GM23338 (cell line): ENCODE measurements at regions not wholly inside any gene's neighbourhood (a gene's known extent, or its start where the extent isn't known, plus 50 kb on each side); places are given as distances from the start of the nearest gene placed in this dataset. TPM values are rescaled to one million over a fixed set of nuclear protein-coding genes. Genes with fewer than 3 reads are reported as not detected.

ENCODE experiments used
- ATAC-seq: fragments of 200-7000 bp; cut with Tn5 transposase; 3 replicates; pipeline ENCODE4 v1.9.1; 2020
- DNase-seq: peaks from one replicate; pipeline ENCODE4 v3.0.0-alpha.2; 2015; ENCODE audit warnings: low spot score
- H2AFZ ChIP-seq: fragments of 200-600 bp; sonication (generic); 2 replicates; pipeline ENCODE4 v1.8.0; 2016; ENCODE audit warnings: antibody characterized with exemption, mild to moderate bottlenecking, moderate library complexity
- H3F3A ChIP-seq: fragments of 200-600 bp; sonication (generic); replicated peaks from 2 replicates; pipeline ENCODE4 v1.8.0; 2017; ENCODE audit warnings: antibody characterized with exemption, mixed run types, low read depth
- H3K27ac ChIP-seq: fragments of 200-600 bp; sonication (generic); 2 replicates; pipeline ENCODE4 v1.6.1; 2016; ENCODE audit warnings: low read depth
- H3K27me3 ChIP-seq: fragments of 200-600 bp; sonication (generic); 2 replicates; pipeline ENCODE4 v1.8.0; 2016; ENCODE audit warnings: mild to moderate bottlenecking, mixed run types, moderate library complexity; ENCODE audit not compliant: insufficient read depth
- H3K36me3 ChIP-seq: fragments of 200-600 bp; sonication (generic); 2 replicates; pipeline ENCODE4 v1.8.0; 2016; ENCODE audit warnings: mild to moderate bottlenecking; ENCODE audit not compliant: insufficient read depth
- H3K4me1 ChIP-seq: fragments of 200-600 bp; sonication (generic); 2 replicates; pipeline ENCODE4 v1.8.0; 2016; ENCODE audit warnings: mild to moderate bottlenecking, moderate library complexity; ENCODE audit not compliant: insufficient read depth
- H3K4me2 ChIP-seq: fragments of 200-600 bp; sonication (generic); 2 replicates; pipeline ENCODE4 v1.7.1; 2017; ENCODE audit warnings: mixed run types
- H3K4me3 ChIP-seq: fragments of 200-600 bp; sonication (generic); 2 replicates; pipeline ENCODE4 v1.6.1; 2016; ENCODE audit warnings: mixed run types
- H3K79me2 ChIP-seq: fragments of 200-600 bp; sonication (generic); replicated peaks from 2 replicates; pipeline ENCODE4 v1.8.0; 2017; ENCODE audit warnings: mild to moderate bottlenecking; ENCODE audit not compliant: insufficient read depth
- H3K9me2 ChIP-seq: fragments of 200-600 bp; sonication (generic); 2 replicates; pipeline ENCODE4 v1.8.0; 2017; ENCODE audit not compliant: insufficient read depth
- H4K20me1 ChIP-seq: fragments of 200-600 bp; sonication (generic); replicated peaks from 2 replicates; pipeline ENCODE4 v1.8.0; 2017; ENCODE audit warnings: mild to moderate bottlenecking; ENCODE audit not compliant: insufficient read depth
- H3K27ac Mint-ChIP-seq: 2 replicates; pipeline ENCODE4 v1.8.0; 2020; ENCODE audit warnings: inconsistent platforms, mild to moderate bottlenecking, moderate library complexity, mixed read lengths
- H3K27me3 Mint-ChIP-seq: 3 replicates; pipeline ENCODE4 v1.8.0; 2022; ENCODE audit warnings: low read depth, mild to moderate bottlenecking, moderate library complexity, mixed read lengths, inconsistent platforms; ENCODE audit not compliant: insufficient read depth, poor library complexity
- H3K36me3 Mint-ChIP-seq: 3 replicates; pipeline ENCODE4 v1.8.0; 2021; ENCODE audit warnings: low read depth, mild to moderate bottlenecking, inconsistent platforms, moderate library complexity, mixed read lengths
- H3K4me1 Mint-ChIP-seq: 3 replicates; pipeline ENCODE4 v1.8.0; 2020; ENCODE audit warnings: mild to moderate bottlenecking, inconsistent platforms, mixed read lengths
- H3K4me3 Mint-ChIP-seq: 3 replicates; pipeline ENCODE4 v1.8.0; 2021; ENCODE audit warnings: moderate library complexity, mild to moderate bottlenecking, inconsistent platforms, mixed read lengths
- H3K9me3 Mint-ChIP-seq: 3 replicates; pipeline ENCODE4 v1.8.0; 2020; ENCODE audit warnings: moderate library complexity, mild to moderate bottlenecking, inconsistent platforms, mixed read lengths
- POLR2AphosphoS5 ChIP-seq: IDR thresholded peaks from 2 replicates; pipeline ENCODE4 v1.6.1; 2016; ENCODE audit warnings: antibody characterized with exemption, low read depth
- ZNF331 ChIP-seq: fragments of 250-450 bp; sonication (Bioruptor Pico); IDR thresholded peaks from 2 replicates; pipeline ENCODE4 v1.5.0; 2020; ENCODE audit warnings: low read depth, mild to moderate bottlenecking, moderate library complexity
- small RNA-seq: library from RNA; depleted of rRNA; stranded (forward); fragments of <200 nt; gene quantifications from one replicate; pipeline ENCODE3, GENCODE V24; 2014; ENCODE audit warnings: low replicate concordance

- Mint-ChIP-seq H3K4me1 (peaks cover 32% of the 10 kb centered on the region), H3K4me3 (no peak overlapping the region), H3K36me3 (no peaks in the 10 kb centered on the region), H3K27ac (no peak overlapping the region), H3K27me3 (no peaks in the 10 kb centered on the region), H3K9me3 (no peaks in the 10 kb centered on the region)
- Histone ChIP-seq H3K27ac (no peak overlapping the region), H3K36me3 (no peaks in the 10 kb centered on the region), H3F3A (no peaks in the 10 kb centered on the region), H3K4me2 (no peak overlapping the region), H3K4me3 (no peak overlapping the region), H2AFZ (no peak overlapping the region), H3K9me2 (0 out of 2 replicates have a peak, but pooled peaks cover 3% of the 10 kb centered on the region), H3K79me2 (no peaks in the 10 kb centered on the region), H3K4me1 (peaks cover 36% of the 10 kb centered on the region), H4K20me1 (no peaks in the 10 kb centered on the region), H3K27me3 (no peaks in the 10 kb centered on the region)
- no peak for TF ChIP-seq ZNF331 (CRISPR knock-in tag)
- TF ChIP-seq POLR2AphosphoS5: no peak
- ATAC-seq (no peak), DNase-seq (no peak)
Measured at GRCh38 chr3:73677336-73678024, 52.7 kb upstream of the PDZRN3 start.

Small RNA genes lying in the stretch of these regions (small RNA-seq; reads per million reads assigned to genes)
- gene RF00017: not detected
